ENCODE measurements at regions not wholly inside any gene's neighbourhood (a gene's known extent, or its start where the extent isn't known, plus 50 kb on each side); places are given as distances from the start of the nearest gene placed in this dataset.
A peak's percentile ranks its signal among the peaks of the same experiment; 100 is the strongest.
"Not testable (repeated sequence)": the region's sequence is repeated elsewhere in the genome, so short reads cannot be mapped to it uniquely, and the experiment has no call there.

GRCh38 chr4:34309383-34309906 lies 1934.9 kb downstream of the ARAP2 start:
- peak; percentile 34 for DNase-seq

DNA sequence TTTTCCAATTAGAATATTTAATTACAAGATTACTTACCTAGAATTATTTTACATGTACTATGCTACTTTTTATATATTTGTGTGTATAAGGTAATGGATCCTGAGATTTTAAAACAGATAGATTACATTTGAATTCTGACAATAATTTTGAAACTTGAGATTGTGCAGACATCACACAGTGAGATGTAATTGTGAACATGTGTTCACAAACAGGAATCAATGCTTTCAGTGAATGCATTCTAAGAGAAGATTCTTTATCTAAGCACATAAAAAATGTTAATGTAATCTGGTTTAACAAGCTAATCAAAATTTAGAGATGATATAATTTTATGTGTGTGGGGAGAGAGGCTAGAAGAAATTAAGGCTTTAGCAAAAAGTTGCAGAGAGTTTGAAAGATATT lies 1925.5 kb downstream of the ARAP2 start:
- DNase-seq, result no peak

DNA sequence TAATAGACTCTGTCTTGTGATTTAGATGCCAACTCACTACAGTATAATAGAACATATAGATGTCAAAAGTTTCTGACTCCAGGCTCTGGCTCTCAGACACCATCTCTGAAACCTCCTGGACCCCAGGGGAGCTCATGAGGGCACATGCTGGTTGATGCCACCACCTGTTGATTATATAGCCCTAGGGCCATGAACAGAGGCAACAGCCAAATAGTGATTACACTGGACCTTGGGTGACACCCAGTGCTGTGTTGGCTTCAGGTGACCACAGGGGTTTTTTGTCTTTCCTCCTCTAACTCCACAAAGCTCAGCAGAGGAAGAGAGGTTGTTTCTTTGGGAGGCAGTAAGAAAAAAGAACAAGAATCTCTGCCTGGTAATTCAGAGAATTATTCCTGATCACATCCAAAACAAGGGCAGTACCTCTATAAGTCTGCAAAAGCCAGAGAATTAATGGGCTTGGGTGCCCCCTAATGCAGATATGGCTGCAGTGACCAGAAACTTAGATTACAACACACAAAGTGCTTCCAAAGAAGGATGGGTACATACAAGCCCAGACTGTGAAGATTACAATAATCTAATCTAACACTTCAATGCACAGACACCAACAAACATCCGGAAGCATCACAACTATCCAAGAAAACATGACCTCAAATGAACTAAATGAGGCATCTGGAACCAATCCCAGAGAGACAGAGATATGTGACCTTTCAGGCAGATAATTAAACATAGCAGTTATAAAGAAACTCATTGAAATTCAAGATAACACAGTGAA lies 1920.6 kb downstream of the ARAP2 start:
- DNase-seq, result peak; percentile 40

DNA sequence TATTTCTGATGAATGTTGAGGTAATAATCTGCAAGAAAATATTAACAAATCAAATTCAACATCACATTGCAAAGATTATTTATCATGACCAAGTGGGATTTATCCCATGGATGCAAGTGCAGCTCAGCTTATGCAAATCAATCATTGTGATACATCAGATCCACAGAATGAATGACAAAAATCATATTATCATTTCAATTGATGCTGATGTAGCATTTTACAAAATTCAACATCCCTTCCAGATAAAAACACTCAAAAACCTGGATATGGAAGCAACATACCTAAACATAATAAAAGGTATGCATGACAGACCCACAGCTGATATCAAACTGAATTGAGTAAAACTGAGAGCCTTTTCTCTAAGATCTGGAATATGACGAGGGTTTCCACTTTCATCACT lies 1915.4 kb downstream of the ARAP2 start:
- DNase-seq, result no peak

GRCh38 chr4:34335156-34335555 lies 1909.2 kb downstream of the ARAP2 start:
- not testable (repeated sequence) for DNase-seq

GRCh38 chr4:34335556-34335955 lies 1908.8 kb downstream of the ARAP2 start:
- DNase-seq, result not testable (repeated sequence)

GRCh38 chr4:34362654-34363053 lies 1881.7 kb downstream of the ARAP2 start:
- DNase-seq, result no peak

DNA sequence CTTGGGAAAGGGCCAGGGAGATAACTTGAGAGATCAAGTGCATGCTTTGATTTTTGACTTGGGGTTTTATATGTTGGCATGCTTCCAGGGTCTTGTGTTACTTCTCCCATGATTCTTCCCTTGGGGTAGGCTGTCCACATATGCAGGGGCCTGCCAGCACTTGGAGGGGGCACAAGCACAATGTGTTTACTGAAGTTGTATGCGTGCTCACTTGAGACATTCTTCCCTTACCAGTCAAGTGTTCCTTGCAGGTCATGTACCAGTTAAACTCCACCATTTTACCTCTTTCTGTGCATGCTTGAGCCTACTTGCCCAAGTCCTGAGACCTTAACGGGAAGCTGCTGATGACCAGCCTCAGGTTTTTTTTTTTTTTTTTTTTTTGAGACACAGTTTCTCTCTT lies 1880.5 kb downstream of the ARAP2 start:
- no peak for DNase-seq

GRCh38 chr4:34365946-34366345 lies 1878.4 kb downstream of the ARAP2 start:
- DNase-seq, result no peak

DNA sequence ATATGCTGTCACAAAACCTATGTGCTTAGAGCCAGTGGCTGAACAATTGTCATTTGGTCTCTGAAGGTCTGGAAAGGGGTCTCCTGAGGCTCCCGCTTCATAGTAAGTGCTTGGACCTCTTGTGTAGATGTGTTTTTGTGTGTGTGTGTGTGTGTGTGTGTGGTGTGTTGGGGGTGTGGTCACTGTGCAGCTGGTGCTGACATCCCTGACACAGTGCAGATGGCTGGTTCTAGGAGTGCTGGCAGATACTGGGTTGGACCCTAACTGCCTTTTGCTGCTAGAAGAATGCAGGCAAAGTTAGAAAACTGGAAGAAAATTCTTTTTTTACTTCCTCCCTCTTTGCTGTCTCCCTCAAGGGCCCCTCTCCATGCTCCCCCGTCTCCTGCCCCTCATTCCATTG lies 1872.6 kb downstream of the ARAP2 start:
- no peak for DNase-seq

DNA sequence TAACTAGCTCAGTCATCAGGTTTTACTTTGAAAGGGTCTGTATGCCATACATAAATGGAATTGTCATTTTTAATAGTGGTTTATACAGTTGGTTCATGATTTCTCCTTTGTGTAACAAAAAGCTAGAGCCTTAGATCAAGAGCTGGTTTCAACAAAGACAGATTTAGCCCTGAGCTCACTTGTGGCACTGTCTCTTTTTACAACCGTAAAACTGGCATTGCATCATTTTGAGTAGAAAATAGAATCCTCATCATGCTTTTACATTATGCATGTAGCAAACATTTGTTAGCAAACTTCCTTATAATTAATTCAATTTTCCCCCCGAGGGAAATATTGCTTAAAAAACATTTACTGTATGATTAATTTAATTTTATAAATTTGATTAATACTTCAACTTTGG lies 1871.5 kb downstream of the ARAP2 start:
- no peak for DNase-seq

- DNase-seq, result no peak
Observed at GRCh38 chr4:34373456-34373855, 1870.9 kb downstream of the ARAP2 start.

- no peak for DNase-seq
Observed at GRCh38 chr4:34412233-34412632, 1832.1 kb downstream of the ARAP2 start.

GRCh38 chr4:34412911-34413310 lies 1831.4 kb downstream of the ARAP2 start:
- DNase-seq, result peak; percentile 47

- DNase-seq, result peak; percentile 2
Observed at GRCh38 chr4:34417160-34417559, 1827.2 kb downstream of the ARAP2 start.

DNA sequence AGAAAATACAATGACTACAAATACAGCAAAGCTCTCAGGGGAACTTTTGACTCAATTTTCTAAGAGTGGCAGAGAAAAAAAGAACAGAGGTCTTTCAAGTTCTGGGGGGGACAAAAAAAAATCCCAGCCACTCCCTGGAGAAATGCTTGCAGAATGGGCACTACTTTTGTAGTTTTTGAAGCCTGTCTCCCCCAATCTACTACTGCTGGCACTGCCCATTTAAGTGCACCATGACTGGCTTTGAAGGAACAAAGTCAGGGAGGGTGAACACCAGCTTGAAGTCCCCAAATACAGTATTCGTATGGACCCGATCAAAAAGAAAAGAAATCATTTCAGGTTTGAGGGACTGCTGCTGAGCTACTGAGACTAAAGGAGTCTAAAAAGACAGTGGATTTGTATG lies 1824.4 kb downstream of the ARAP2 start:
- DNase-seq, result no peak

DNA sequence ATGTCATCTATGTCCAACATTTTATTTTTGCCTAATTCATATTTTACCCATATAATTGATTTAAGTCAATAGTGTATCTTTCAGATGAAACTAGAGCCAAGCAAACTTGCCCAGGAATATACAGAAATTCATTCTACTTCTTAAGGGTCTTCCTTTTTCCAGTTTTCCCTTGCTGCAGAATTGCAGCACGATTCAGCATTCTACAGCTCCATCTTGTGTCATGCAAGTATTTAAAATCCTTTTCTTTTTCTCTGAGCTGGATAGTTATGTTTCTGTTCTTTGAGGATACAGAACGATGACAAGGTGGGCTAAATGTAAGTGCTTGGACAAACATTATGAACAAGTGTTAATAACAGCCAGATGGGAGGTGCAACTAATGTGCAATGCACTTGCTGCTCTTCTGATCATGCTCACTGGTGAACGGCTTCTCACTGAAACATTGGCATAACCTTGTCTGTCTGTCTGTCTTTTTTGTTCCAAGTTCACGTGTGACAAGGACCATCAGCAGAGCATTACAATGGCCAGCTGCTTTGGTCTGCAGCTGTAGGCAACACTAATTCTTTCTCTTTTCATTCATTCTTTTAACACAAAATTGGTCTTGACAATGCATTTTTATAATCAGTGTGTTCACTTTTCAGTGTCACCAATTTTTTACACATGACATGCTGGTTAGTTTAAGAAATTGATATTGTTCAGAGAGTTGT lies 1821.7 kb downstream of the ARAP2 start:
- DNase-seq, result peak; percentile 37

- DNase-seq, result no peak
Observed at GRCh38 chr4:34432706-34433105, 1811.6 kb downstream of the ARAP2 start.

DNA sequence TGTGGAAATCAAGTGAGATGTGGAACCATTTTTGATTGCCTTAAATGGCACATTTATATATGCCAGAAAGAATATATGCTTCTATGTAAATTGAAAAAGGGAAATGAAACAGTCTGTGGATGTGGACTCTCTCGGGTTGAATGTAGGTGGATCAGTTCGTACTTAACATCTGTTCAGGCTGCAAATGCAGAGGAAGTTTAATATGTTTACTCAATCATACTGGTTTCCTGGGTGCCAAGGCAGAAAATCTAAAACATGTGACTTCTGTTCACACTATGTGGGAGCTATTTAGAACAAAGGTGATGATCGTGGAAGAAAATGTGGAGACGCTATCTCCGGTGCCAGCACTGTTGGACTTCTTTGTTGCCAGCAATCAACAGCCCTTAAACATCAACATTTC lies 1809.9 kb downstream of the ARAP2 start:
- DNase-seq, result not testable (repeated sequence)

DNA sequence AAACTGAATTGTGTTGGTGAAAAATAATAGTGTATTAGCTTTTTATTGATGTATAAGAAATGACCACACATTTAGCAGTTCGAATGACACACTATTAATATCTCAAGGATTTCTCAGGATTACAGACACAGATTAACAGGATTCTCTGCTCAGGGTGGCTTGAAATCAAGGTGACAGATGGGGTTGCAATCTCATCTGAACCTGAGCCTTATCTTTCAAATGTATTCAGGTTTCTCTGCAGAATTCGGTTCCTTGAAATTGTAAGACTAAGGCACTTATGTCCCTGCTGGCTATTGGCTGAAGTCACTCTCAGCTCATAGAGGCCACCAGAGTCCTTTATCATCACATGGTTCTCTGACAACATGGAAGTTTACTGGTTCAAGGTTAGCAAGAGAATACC lies 1780.1 kb downstream of the ARAP2 start:
- DNase-seq, result no peak

DNA sequence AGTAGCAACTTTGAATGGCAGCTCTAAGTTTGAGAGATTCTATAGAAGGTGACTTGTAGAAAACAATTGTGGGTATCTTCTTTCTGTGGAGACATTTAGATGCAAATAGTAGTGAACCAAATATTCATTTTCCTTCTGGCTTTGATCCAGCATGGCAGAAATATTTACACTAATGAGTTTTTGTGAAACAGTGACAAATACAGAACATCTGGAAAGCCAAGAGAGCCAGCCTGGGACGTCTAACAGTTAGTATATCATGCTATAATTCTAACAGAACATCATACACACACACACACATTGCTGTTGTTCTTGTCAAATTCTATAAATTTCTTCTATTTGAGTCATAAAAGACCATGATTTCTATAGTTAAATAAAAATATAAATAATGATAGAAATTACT lies 1777.9 kb downstream of the ARAP2 start:
- DNase-seq, result peak; percentile 21

DNA sequence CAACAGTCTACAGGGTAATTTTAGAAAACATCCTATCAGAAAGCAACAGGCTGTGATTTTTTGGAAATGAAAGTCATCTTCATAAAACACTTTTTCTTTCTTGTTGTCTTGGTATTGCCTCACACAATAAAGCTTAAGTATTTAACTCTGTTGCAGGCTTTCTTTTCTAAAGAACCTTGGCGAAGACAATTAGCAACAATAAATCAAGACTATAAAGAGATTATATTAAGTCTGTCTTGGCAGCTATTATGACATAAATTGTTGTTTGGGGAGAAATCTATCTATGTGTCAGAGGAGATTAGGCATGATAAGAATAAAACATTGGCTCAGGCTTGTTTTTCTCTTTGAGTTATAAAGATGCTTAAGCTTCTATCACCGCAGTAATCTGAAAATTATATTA lies 1774.8 kb downstream of the ARAP2 start:
- DNase-seq, result no peak

GRCh38 chr4:34485252-34485651 lies 1759.1 kb downstream of the ARAP2 start:
- no peak for DNase-seq
